GM23248 (cell line): ENCODE measurements at regions not wholly inside any gene's neighbourhood (a gene's known extent, or its start where the extent isn't known, plus 50 kb on each side); places are given as distances from the start of the nearest gene placed in this dataset.

ENCODE experiments used
- EZH2 ChIP-seq: fragments of 200-600 bp; sonication (generic); IDR thresholded peaks from 2 replicates; pipeline ENCODE4 v1.6.1; 2018; ENCODE audit warnings: antibody characterized with exemption, mild to moderate bottlenecking; ENCODE audit not compliant: insufficient read depth, poor library complexity, severe bottlenecking
- EZH2phosphoT487 ChIP-seq: fragments of 200-600 bp; sonication (generic); IDR thresholded peaks from 2 replicates; pipeline ENCODE4 v1.6.1; 2018; ENCODE audit warnings: antibody characterized with exemption, moderate library complexity, mild to moderate bottlenecking, low read depth; ENCODE audit not compliant: insufficient read depth

- TF ChIP-seq EZH2, result no peak
- no peak for TF ChIP-seq EZH2phosphoT487
Measured at GRCh38 chr6:126886106-126886505, 232.4 kb upstream of the RSPO3 start.
